CD14-positive monocyte (primary cell): ENCODE measurements at regions not wholly inside any gene's neighbourhood (a gene's known extent, or its start where the extent isn't known, plus 50 kb on each side); places are given as distances from the start of the nearest gene placed in this dataset.

ENCODE experiments used
- DNase-seq, 3 donors: peaks; one replicate each; pipeline ENCODE4 v3.0.0-alpha.2; 2011 to 2022
- H2AFZ ChIP-seq: 2 replicates; pipeline ENCODE4 v1.6.0; 2012; ENCODE audit warnings: mild to moderate bottlenecking, low read depth, low read length, inconsistent platforms; ENCODE audit not compliant: insufficient read depth, poor library complexity, severe bottlenecking
- H3K27ac ChIP-seq, 2 donors: 1 replicate in 1 of 2; 2 replicates in 1 of 2; pipeline ENCODE4 v1.5.1; 2012 to 2013; ENCODE audit warnings: low read length in 2 of 2, control low read depth in 1 of 2, inconsistent platforms in 1 of 2, low read depth in 1 of 2, mild to moderate bottlenecking in 1 of 2
- H3K27me3 ChIP-seq, 2 donors: one replicate each; pipeline versions ENCODE4 v1.6.0 to v1.6.1; 2011 to 2013; ENCODE audit warnings: low read length in 2 of 2; ENCODE audit not compliant: control insufficient read depth in 2 of 2, insufficient read depth in 2 of 2
- H3K36me3 ChIP-seq, 2 donors: replicated peaks in 1 of 2; 1 replicate in 1 of 2; 2 replicates in 1 of 2; pipeline versions ENCODE4 v1.5.1 to v1.6.1; 2012 to 2013; ENCODE audit warnings: low read length in 2 of 2, control low read depth in 1 of 2, inconsistent platforms in 1 of 2, mild to moderate bottlenecking in 1 of 2; ENCODE audit not compliant: insufficient read depth in 2 of 2, control insufficient read depth in 1 of 2
- H3K4me1 ChIP-seq, 2 donors: 1 replicate in 1 of 2; 2 replicates in 1 of 2; pipeline versions ENCODE4 v1.5.1 to v1.6.1; 2012 to 2013; ENCODE audit warnings: low read length in 2 of 2, control low read depth in 1 of 2, inconsistent platforms in 1 of 2, mild to moderate bottlenecking in 1 of 2, moderate library complexity in 1 of 2; ENCODE audit not compliant: insufficient read depth in 2 of 2, control insufficient read depth in 1 of 2
- H3K4me2 ChIP-seq: replicated peaks from 2 replicates; pipeline ENCODE3; 2012; ENCODE audit warnings: low read length, moderate library complexity, mild to moderate bottlenecking; ENCODE audit not compliant: poor library complexity, severe bottlenecking; ENCODE audit errors: extremely low read depth
- H3K4me3 ChIP-seq, 3 experiments: fragments of 200-600 bp in 1 of 3; sonication (generic) in 1 of 3; replicated peaks in 1 of 3; 1 replicate in 2 of 3; 2 replicates in 1 of 3; pipeline ENCODE4 v1.5.1; 2011 to 2013; ENCODE audit warnings: low read length in 3 of 3, mild to moderate bottlenecking in 3 of 3, control low read depth in 2 of 3, low read depth in 2 of 3, inconsistent platforms in 1 of 3, moderate library complexity in 1 of 3
- H3K79me2 ChIP-seq: 2 replicates; pipeline ENCODE4 v1.6.0; 2012; ENCODE audit warnings: mild to moderate bottlenecking, control low read depth, inconsistent platforms, low read length, moderate library complexity; ENCODE audit not compliant: insufficient read depth
- H3K9ac ChIP-seq: 2 replicates; pipeline ENCODE4 v1.6.0; 2017; ENCODE audit warnings: low read length, mild to moderate bottlenecking; ENCODE audit not compliant: insufficient read depth, poor library complexity, severe bottlenecking
- H3K9me3 ChIP-seq, 2 donors: replicated peaks in 1 of 2; 1 replicate in 1 of 2; 2 replicates in 1 of 2; pipeline versions ENCODE4 v1.5.1 to v1.6.1; 2012 to 2013; ENCODE audit warnings: low read length in 2 of 2, control low read depth in 1 of 2; ENCODE audit not compliant: control insufficient read depth in 1 of 2, insufficient read depth in 1 of 2
- H4K20me1 ChIP-seq: 2 replicates; pipeline ENCODE4 v1.6.0; 2012; ENCODE audit warnings: mild to moderate bottlenecking, low read length, control low read depth, moderate library complexity; ENCODE audit not compliant: insufficient read depth
- H3K27ac Mint-ChIP-seq, 7 donors: one replicate each; pipeline ENCODE4 v1.8.0; 2020; ENCODE audit warnings: mild to moderate bottlenecking in 7 of 7, mixed read lengths in 7 of 7, moderate library complexity in 6 of 7, inconsistent platforms in 2 of 7
- H3K27me3 Mint-ChIP-seq, 3 donors: one replicate each; pipeline ENCODE4 v1.8.0; 2021 to 2022; ENCODE audit warnings: low read depth in 3 of 3, mild to moderate bottlenecking in 3 of 3, mixed read lengths in 3 of 3, moderate library complexity in 3 of 3, inconsistent platforms in 1 of 3
- H3K36me3 Mint-ChIP-seq, 2 donors: one replicate each; pipeline ENCODE4 v1.8.0; 2020; ENCODE audit warnings: mixed read lengths in 2 of 2, inconsistent platforms in 1 of 2, mild to moderate bottlenecking in 1 of 2
- H3K4me1 Mint-ChIP-seq: one replicate; pipeline ENCODE4 v1.8.0; 2020; ENCODE audit warnings: mild to moderate bottlenecking, mixed read lengths
- H3K4me3 Mint-ChIP-seq, 2 donors: one replicate each; pipeline ENCODE4 v1.8.0; 2020; ENCODE audit warnings: mild to moderate bottlenecking in 2 of 2, mixed read lengths in 2 of 2, moderate library complexity in 1 of 2
- H3K9me3 Mint-ChIP-seq, 7 donors: one replicate each; pipeline ENCODE4 v1.8.0; 2020 to 2022; ENCODE audit warnings: mixed read lengths in 7 of 7, mild to moderate bottlenecking in 6 of 7, moderate library complexity in 6 of 7, inconsistent platforms in 2 of 7
- CTCF ChIP-seq: fragments of 200-600 bp; IDR thresholded peaks from one replicate; pipeline ENCODE4 v1.8.0; 2022; ENCODE audit warnings: antibody characterized with exemption, mild to moderate bottlenecking
- WGBS: methylation state at CpG from one replicate; pipeline ENCODE4 v1.1.5; 2013; ENCODE audit warnings: missing lambda C conversion rate; ENCODE audit not compliant: insufficient coverage; 5-methylcytosine and 5-hydroxymethylcytosine counted together
- intact Hi-C, 2 donors: fragments of 100-400 bp; cut with micrococcal nuclease; formaldehyde crosslinking; loops; one replicate each; pipeline versions ENCODE4 v1.15.0 to v1.15.1; 2023

- H3K27me3 ChIP-seq = no peaks in the 10 kb centered on the region
- Mint-ChIP-seq H3K4me1 (peaks cover 2% of the 10 kb centered on the region), H3K27ac (no peak overlapping the region), H3K36me3 (peaks cover 0 to 4% of the 10 kb centered on the region in 2 donors), H3K27me3 (peaks cover 0 to 3% (median 2%) of the 10 kb centered on the region in 3 donors), H3K4me3 (no peak overlapping the region), H3K9me3 (peaks cover 0 to 11% (median 9%) of the 10 kb centered on the region in 7 donors)
- TF ChIP-seq CTCF = no peak
- H3K36me3 ChIP-seq = no peaks in the 10 kb centered on the region
- H3K79me2 ChIP-seq = no peaks in the 10 kb centered on the region
- WGBS = 100% methylated on average over 6 of the region's 7 CpGs
- no peak overlapping the region for H3K27ac ChIP-seq
- no peak for DNase-seq
- intact Hi-C loops = no loop called here
- no peak overlapping the region for H2AFZ ChIP-seq
- H3K9ac ChIP-seq = no peak overlapping the region
- peaks cover 0 to 3% of the 10 kb centered on the region in 2 donors for H3K9me3 ChIP-seq
- no peak overlapping the region for H3K4me2 ChIP-seq
- H3K4me3 ChIP-seq = no peak overlapping the region
- no peaks in the 10 kb centered on the region for H3K4me1 ChIP-seq
- no peaks in the 10 kb centered on the region for H4K20me1 ChIP-seq
Measured at GRCh38 chr6:149201068-149201655, 116.3 kb upstream of the TAB2 start.

GRCh38 chr6:149202100-149202499 is 115.4 kb upstream of the TAB2 start:
- no peak overlapping the region for H3K4me3 ChIP-seq
- TF ChIP-seq CTCF = no peak
- H3K27me3 ChIP-seq = no peaks in the 10 kb centered on the region
- no peaks in the 10 kb centered on the region for H4K20me1 ChIP-seq
- H3K4me3 Mint-ChIP-seq = no peak overlapping the region
- peaks cover 0 to 4% of the 10 kb centered on the region in 2 donors for H3K36me3 Mint-ChIP-seq
- no peak overlapping the region for H3K27ac ChIP-seq
- no peak overlapping the region for H3K27ac Mint-ChIP-seq
- peaks cover 2% of the 10 kb centered on the region for H3K4me1 Mint-ChIP-seq
- intact Hi-C loops = no loop called here
- 100% methylated on average over 1 of the region's 4 CpGs for WGBS
- no peak overlapping the region for H3K4me2 ChIP-seq
- H3K36me3 ChIP-seq = no peaks in the 10 kb centered on the region
- H3K9ac ChIP-seq = no peak overlapping the region
- H3K4me1 ChIP-seq = no peaks in the 10 kb centered on the region
- no peaks in the 10 kb centered on the region for H3K79me2 ChIP-seq
- no peak overlapping the region for H2AFZ ChIP-seq
- no peak for DNase-seq
- H3K27me3 Mint-ChIP-seq = peaks cover 0 to 3% (median 2%) of the 10 kb centered on the region in 3 donors
- peaks cover 0 to 3% of the 10 kb centered on the region in 2 donors for H3K9me3 ChIP-seq
- H3K9me3 Mint-ChIP-seq = peaks cover 0 to 11% (median 8%) of the 10 kb centered on the region in 7 donors
